Esophagus squamous epithelium (tissue), 4 donors: ENCODE measurements at regions not wholly inside any gene's neighbourhood (a gene's known extent, or its start where the extent isn't known, plus 50 kb on each side); places are given as distances from the start of the nearest gene placed in this dataset.

ENCODE experiments used
- CTCF ChIP-seq, 6 experiments: fragments of 450-650 bp in 4 of 6; fragments of 200-600 bp in 2 of 6; sonication (generic) in 2 of 6; IDR thresholded peaks; one replicate each; pipeline ENCODE4 v1.5.1; 2016 to 2019; ENCODE audit warnings: antibody characterized with exemption in 6 of 6, mild to moderate bottlenecking in 4 of 6, moderate library complexity in 4 of 6
- POLR2A ChIP-seq, 4 donors: fragments of 450-650 bp; IDR thresholded peaks; one replicate each; pipeline ENCODE4 v1.6.1; 2017; ENCODE audit warnings: antibody characterized with exemption in 4 of 4, mild to moderate bottlenecking in 4 of 4, moderate library complexity in 3 of 4

- TF ChIP-seq CTCF (IDR thresholded peaks at IDR 0.05) (no peak), POLR2A (IDR thresholded peaks at IDR 0.05) (no peak)
Measured at GRCh38 chr6:163983679-163984078, 569.2 kb downstream of the QKI start.
